GM06990 (cell line): ENCODE measurements at regions not wholly inside any gene's neighbourhood (a gene's known extent, or its start where the extent isn't known, plus 50 kb on each side); places are given as distances from the start of the nearest gene placed in this dataset.

Experiments used
- DNase-seq: peaks from one replicate; pipeline ENCODE4 v3.0.0-alpha.2; 2011; ENCODE audit not compliant: insufficient read length; ENCODE audit errors: extremely low read depth
- H3K27me3 ChIP-seq: replicated peaks from 2 replicates; pipeline ENCODE4 v1.6.0; 2011; ENCODE audit warnings: low read length; ENCODE audit not compliant: control insufficient read depth, insufficient read depth
- H3K36me3 ChIP-seq: 2 replicates; pipeline ENCODE4 v1.5.1; 2011; ENCODE audit warnings: low read length; ENCODE audit not compliant: control insufficient read depth, insufficient read depth
- H3K4me3 ChIP-seq: replicated peaks from 2 replicates; pipeline ENCODE4 v1.5.1; 2011; ENCODE audit warnings: low read depth, mild to moderate bottlenecking, control low read depth, low read length
- CTCF ChIP-seq: IDR thresholded peaks from 2 replicates; pipeline ENCODE4 v1.5.1; 2011; ENCODE audit warnings: low read length, control low read depth, mild to moderate bottlenecking, inconsistent platforms; ENCODE audit not compliant: insufficient read depth, poor library complexity, severe bottlenecking

- TF ChIP-seq CTCF: no peak
- Histone ChIP-seq H3K36me3 (no peaks in the 10 kb centered on the region), H3K27me3 (no peaks in the 10 kb centered on the region), H3K4me3 (no peak overlapping the region)
- DNase-seq: no peak
Observed at GRCh38 chr5:87499478-87500410, 87.0 kb upstream of the CCNH start.
